K562 (cell line): ENCODE measurements at regions not wholly inside any gene's neighbourhood (a gene's known extent, or its start where the extent isn't known, plus 50 kb on each side); places are given as distances from the start of the nearest gene placed in this dataset.

Source experiments
- ATAC-seq: fragments of 200-7000 bp; cut with Tn5 transposase; 3 replicates; pipeline ENCODE4 v1.9.1; 2020; ENCODE audit warnings: moderate library complexity
- BruUV-seq: library from RNA; stranded (reverse); fragments of 400-500 nt; replicated peaks from 2 replicates; lab custom pipeline; 2021; lab: Mats Ljungman, UMichigan
- CTCF ChIA-PET: fragments of 300-600 bp; formaldehyde crosslinking; extraction: SDS; loops from one replicate; lab custom pipeline; 2021; ENCODE audit warnings: low intra/inter-chr PET ratio; lab: Yijun Ruan, JAX
- POLR2A ChIA-PET: fragments of 300-600, 350-650 bp; sonication (Branson Sonifier 250); formaldehyde crosslinking; extraction: SDS; loops from one replicate; lab custom pipeline; 2021; ENCODE audit warnings: antibody characterized with exemption, inconsistent platforms; lab: Yijun Ruan, JAX
- DNase-seq, 4 experiments: peaks; one replicate each; pipeline versions ENCODE4 v3.0.0 to v3.0.0-alpha.2; 2011 to 2018; ENCODE audit warnings: low spot score in 3 of 4, mixed read lengths in 3 of 4; ENCODE audit errors: extremely low read depth in 1 of 4
- FAIRE-seq: peaks from 2 replicates; lab custom pipeline; 2011; peaks lifted over from hg19 to GRCh38; lab: Jason Lieb, UNC
- H2AFZ ChIP-seq: 2 replicates; pipeline ENCODE4 v1.6.0; 2011; ENCODE audit warnings: low read depth, low read length, control low read depth, inconsistent platforms
- H3K27ac ChIP-seq: fragments of 200-600 bp; 3 replicates; pipeline ENCODE4 v1.8.0; 2011; ENCODE audit warnings: low read depth, mild to moderate bottlenecking, control low read depth, inconsistent platforms, low read length, moderate library complexity, mixed read lengths; ENCODE audit errors: extremely low read depth
- H3K27me3 ChIP-seq, 2 experiments: fragments of 300-600 bp in 1 of 2; 2 replicates in 1 of 2; 3 replicates in 1 of 2; pipeline versions ENCODE4 v1.6.0 to v1.8.0; 2011; ENCODE audit warnings: inconsistent platforms in 2 of 2, low read length in 2 of 2, mild to moderate bottlenecking in 1 of 2, mixed read lengths in 1 of 2, moderate library complexity in 1 of 2; ENCODE audit not compliant: control insufficient read depth in 2 of 2, insufficient read depth in 2 of 2
- H3K36me3 ChIP-seq: fragments of 300-600 bp; 3 replicates; pipeline ENCODE4 v1.8.0; 2011; ENCODE audit warnings: mild to moderate bottlenecking, low read length, inconsistent platforms; ENCODE audit not compliant: control insufficient read depth, insufficient read depth
- H3K4me1 ChIP-seq, 2 experiments: fragments of 200-600 bp in 1 of 2; replicated peaks in 1 of 2; 2 replicates in 1 of 2; 3 replicates in 1 of 2; pipeline versions ENCODE4 v1.5.1 to v1.8.0; 2011; ENCODE audit warnings: inconsistent platforms in 2 of 2, low read length in 2 of 2, mild to moderate bottlenecking in 1 of 2, mixed read lengths in 1 of 2, moderate library complexity in 1 of 2; ENCODE audit not compliant: control insufficient read depth in 2 of 2, insufficient read depth in 2 of 2
- H3K4me2 ChIP-seq: 2 replicates; pipeline ENCODE4 v1.6.1; 2011; ENCODE audit warnings: low read length, control low read depth, inconsistent platforms, mixed read lengths; ENCODE audit not compliant: insufficient read depth
- H3K4me3 ChIP-seq: fragments of 200-600 bp; sonication (generic), shearing (Covaris generic); 2 replicates; pipeline ENCODE4 v1.5.1; 2016; ENCODE audit warnings: control low read depth, inconsistent platforms
- H3K79me2 ChIP-seq: fragments of 200-600 bp; 3 replicates; pipeline ENCODE4 v1.8.0; 2011; ENCODE audit warnings: low read length, inconsistent platforms; ENCODE audit not compliant: control insufficient read depth, insufficient read depth
- H3K9ac ChIP-seq, 2 experiments: 2 replicates each; pipeline versions ENCODE4 v1.6.0 to v1.6.1; 2011; ENCODE audit warnings: low read depth in 2 of 2, low read length in 2 of 2, control low read depth in 1 of 2, inconsistent platforms in 1 of 2, mild to moderate bottlenecking in 1 of 2, mixed read lengths in 1 of 2; ENCODE audit not compliant: insufficient read depth in 1 of 2
- H3K9me1 ChIP-seq: one replicate; pipeline ENCODE4 v1.6.0; 2011; ENCODE audit warnings: inconsistent platforms, mild to moderate bottlenecking, low read length, moderate library complexity; ENCODE audit not compliant: control insufficient read depth, insufficient read depth
- H3K9me3 ChIP-seq: replicated peaks from 2 replicates; pipeline ENCODE4 v1.5.1; 2011; ENCODE audit warnings: low read depth, low read length, inconsistent platforms; ENCODE audit not compliant: control insufficient read depth, insufficient read depth
- H4K20me1 ChIP-seq: replicated peaks from 2 replicates; pipeline ENCODE4 v1.6.1; 2011; ENCODE audit warnings: low read length, inconsistent platforms, mixed read lengths; ENCODE audit not compliant: control insufficient read depth, insufficient read depth
- BACH1 ChIP-seq: fragments of 200-800 bp; sonication (Bioruptor generic); IDR thresholded peaks from 2 replicates; pipeline ENCODE4 v1.6.1; 2016; ENCODE audit warnings: missing genetic modification characterization, missing compliant biosample characterization
- CHCHD3 ChIP-seq: fragments of 250-450 bp; sonication (Bioruptor Pico); IDR thresholded peaks from 2 replicates; pipeline ENCODE4 v2.1.2; 2022; ENCODE audit warnings: mild to moderate bottlenecking
- ERF ChIP-seq: fragments of 450-650 bp; formaldehyde crosslinking; IDR thresholded peaks from 2 replicates; pipeline ENCODE4 v1.4.0; 2020; ENCODE audit warnings: mild to moderate bottlenecking, mixed read lengths
- FOS ChIP-seq: IDR thresholded peaks from 3 replicates; pipeline ENCODE4 v1.6.1; 2011; ENCODE audit not compliant: insufficient read length; ENCODE audit errors: extremely low read depth
- GATAD2A ChIP-seq: fragments of 450-650 bp; IDR thresholded peaks from 2 replicates; pipeline ENCODE4 v1.6.1; 2017
- HNRNPK ChIP-seq: fragments of 200-400 bp; formaldehyde crosslinking; IDR thresholded peaks from one replicate; pipeline ENCODE4 v1.6.1; 2018; ENCODE audit warnings: mild to moderate bottlenecking, low read depth, low read length; ENCODE audit not compliant: poor library complexity, severe bottlenecking
- PCBP2 ChIP-seq: fragments of 200-400 bp; formaldehyde crosslinking; IDR thresholded peaks from 2 replicates; pipeline ENCODE4 v1.6.1; 2018; ENCODE audit warnings: low read length, low read depth, mild to moderate bottlenecking, moderate library complexity; ENCODE audit not compliant: poor library complexity, severe bottlenecking
- PYGO2 ChIP-seq: fragments of 450-650 bp; IDR thresholded peaks from 2 replicates; pipeline ENCODE4 v1.6.1; 2016; ENCODE audit warnings: mild to moderate bottlenecking, missing genetic modification characterization, moderate library complexity, missing compliant biosample characterization
- RCOR1 ChIP-seq, 2 experiments: IDR thresholded peaks; 2 replicates each; pipeline ENCODE4 v1.6.1; 2012; ENCODE audit warnings: low read depth in 2 of 2, low read length in 2 of 2, borderline replicate concordance in 1 of 2, improper control_type of control experiment in 1 of 2
- XRCC5 ChIP-seq: fragments of 200-400 bp; formaldehyde crosslinking; IDR thresholded peaks from 2 replicates; pipeline ENCODE4 v1.6.1; 2017; ENCODE audit warnings: low read depth, mild to moderate bottlenecking, low read length
- ZFP1 ChIP-seq: fragments of 450-650 bp; formaldehyde crosslinking; IDR thresholded peaks from 2 replicates; pipeline ENCODE4 v1.4.0; 2020; ENCODE audit warnings: mild to moderate bottlenecking, mixed read lengths
- ZFX ChIP-seq: sonication (generic); formaldehyde crosslinking; IDR thresholded peaks from 2 replicates; pipeline ENCODE4 v1.8.0; 2022; ENCODE audit warnings: mild to moderate bottlenecking, missing genetic modification reagents, moderate library complexity
- ZNF324 ChIP-seq: fragments of 250-450 bp; sonication (Bioruptor Pico); IDR thresholded peaks from 2 replicates; pipeline ENCODE4 v1.4.0; 2020; ENCODE audit warnings: mild to moderate bottlenecking
- ZNF445 ChIP-seq: fragments of 250-450 bp; sonication (Bioruptor Pico); IDR thresholded peaks from 2 replicates; pipeline ENCODE4 v1.4.0; 2020; ENCODE audit warnings: low read depth, mild to moderate bottlenecking, moderate library complexity
- WGBS: fragments of 100-300 bp; shearing (Covaris generic); methylation state at CpG from one replicate; pipeline ENCODE4 v1.1.6; 2016; ENCODE audit warnings: low coverage, mixed read lengths; ENCODE audit not compliant: insufficient coverage; ENCODE audit errors: missing lambda C conversion rate; 5-methylcytosine and 5-hydroxymethylcytosine counted together
- in situ Hi-C: fragments of 300-500 bp; cut with MboI; formaldehyde crosslinking; loops from 4 replicates; pipeline ENCODE4 v1.15.0; 2018; ENCODE audit warnings: inconsistent platforms, mixed read lengths
- intact Hi-C: fragments of 100-400 bp; cut with micrococcal nuclease; formaldehyde crosslinking; loops from 2 replicates; pipeline ENCODE4 v1.14.2; 2022
- TF ChIP-seq, protein P1 (sequence below): fragments of 250-450 bp; sonication (Bioruptor Pico); IDR thresholded peaks from 2 replicates; pipeline ENCODE4 v1.8.0; 2022; ENCODE audit warnings: moderate library complexity, mild to moderate bottlenecking, inconsistent platforms
- TF ChIP-seq, protein P2 (sequence below): sonication (generic); formaldehyde crosslinking; IDR thresholded peaks from 2 replicates; pipeline ENCODE4 v1.8.1; 2023; ENCODE audit warnings: mild to moderate bottlenecking, missing genetic modification reagents
- TF ChIP-seq, protein P3 (sequence below): fragments of 250-450 bp; sonication (Bioruptor Pico); IDR thresholded peaks from 2 replicates; pipeline ENCODE4 v1.9.0; 2021; ENCODE audit warnings: mild to moderate bottlenecking, inconsistent platforms

GRCh38 chr11:56916587-56916986 is 72.1 kb upstream of the OR5AK2 start (continued):
- TF ChIP-seq PCBP2 = no peak
- no peak for TF ChIP-seq FOS
- TF ChIP-seq ZNF445 (CRISPR knock-in tag) = no peak
- TF ChIP-seq BACH1 (tag) = no peak
- TF ChIP-seq ERF (CRISPR knock-in tag) = no peak
- TF ChIP-seq, protein P1, sequence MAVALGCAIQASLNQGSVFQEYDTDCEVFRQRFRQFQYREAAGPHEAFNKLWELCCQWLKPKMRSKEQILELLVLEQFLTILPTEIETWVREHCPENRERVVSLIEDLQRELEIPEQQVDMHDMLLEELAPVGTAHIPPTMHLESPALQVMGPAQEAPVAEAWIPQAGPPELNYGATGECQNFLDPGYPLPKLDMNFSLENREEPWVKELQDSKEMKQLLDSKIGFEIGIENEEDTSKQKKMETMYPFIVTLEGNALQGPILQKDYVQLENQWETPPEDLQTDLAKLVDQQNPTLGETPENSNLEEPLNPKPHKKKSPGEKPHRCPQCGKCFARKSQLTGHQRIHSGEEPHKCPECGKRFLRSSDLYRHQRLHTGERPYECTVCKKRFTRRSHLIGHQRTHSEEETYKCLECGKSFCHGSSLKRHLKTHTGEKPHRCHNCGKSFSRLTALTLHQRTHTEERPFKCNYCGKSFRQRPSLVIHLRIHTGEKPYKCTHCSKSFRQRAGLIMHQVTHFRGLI (CRISPR knock-in tag) = no peak

DNA sequence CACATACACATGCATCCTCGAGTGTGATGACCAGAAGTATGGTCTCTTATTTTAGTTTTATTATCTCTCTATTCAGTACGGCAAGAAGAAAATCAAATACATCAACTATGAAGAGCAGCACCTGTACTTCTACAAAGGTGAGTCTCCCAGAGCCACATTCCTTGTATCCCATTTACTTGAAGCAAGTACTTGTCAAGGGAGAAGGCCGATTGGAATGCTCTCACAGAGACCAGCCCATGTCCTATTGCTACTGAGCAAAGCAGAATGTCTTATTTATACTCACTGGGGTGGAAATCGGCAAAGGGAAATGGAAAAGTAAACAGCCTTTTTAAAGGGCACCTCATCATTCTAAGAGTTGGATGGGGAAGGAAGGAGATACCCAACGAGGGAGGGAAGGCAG is 72.6 kb upstream of the OR5AK2 start:
- ChIA-PET POLR2A (no interaction called here), CTCF (no interaction called here)
- Histone ChIP-seq H4K20me1 (no peaks in the 10 kb centered on the region), H3K36me3 (no peaks in the 10 kb centered on the region), H3K27ac (no peak overlapping the region), H3K4me3 (no peak overlapping the region), H3K27me3 (no peaks in the 10 kb centered on the region), H2AFZ (no peak overlapping the region), H3K9me1 (no peaks in the 10 kb centered on the region), H3K79me2 (no peaks in the 10 kb centered on the region), H3K9ac (no peak overlapping the region), H3K9me3 (no peaks in the 10 kb centered on the region), H3K4me1 (no peaks in the 10 kb centered on the region), H3K4me2 (no peak overlapping the region)
- FAIRE-seq (no peak), ATAC-seq (no peak), DNase-seq (no peak)
- no TSS peak for BruUV-seq
- intact Hi-C loops (no loop called here), in situ Hi-C loops (no loop called here)
- WGBS = 1% methylated on average over 5 of the region's 5 CpGs
- TF ChIP-seq XRCC5 (no peak), GATAD2A (no peak), ZNF324 (CRISPR knock-in tag) (no peak), RCOR1 (IDR thresholded peaks at IDR 0.05; ENCODE audit: borderline replicate concordance in 1 of 2, low read depth in 2 of 2, low read length in 2 of 2) (no peak), ZFP1 (CRISPR knock-in tag) (no peak), PYGO2 (tag) (no peak), CHCHD3 (CRISPR knock-in tag) (no peak), ZFX (CRISPR knock-in tag) (no peak), HNRNPK (no peak)
- TF ChIP-seq, protein P2, sequence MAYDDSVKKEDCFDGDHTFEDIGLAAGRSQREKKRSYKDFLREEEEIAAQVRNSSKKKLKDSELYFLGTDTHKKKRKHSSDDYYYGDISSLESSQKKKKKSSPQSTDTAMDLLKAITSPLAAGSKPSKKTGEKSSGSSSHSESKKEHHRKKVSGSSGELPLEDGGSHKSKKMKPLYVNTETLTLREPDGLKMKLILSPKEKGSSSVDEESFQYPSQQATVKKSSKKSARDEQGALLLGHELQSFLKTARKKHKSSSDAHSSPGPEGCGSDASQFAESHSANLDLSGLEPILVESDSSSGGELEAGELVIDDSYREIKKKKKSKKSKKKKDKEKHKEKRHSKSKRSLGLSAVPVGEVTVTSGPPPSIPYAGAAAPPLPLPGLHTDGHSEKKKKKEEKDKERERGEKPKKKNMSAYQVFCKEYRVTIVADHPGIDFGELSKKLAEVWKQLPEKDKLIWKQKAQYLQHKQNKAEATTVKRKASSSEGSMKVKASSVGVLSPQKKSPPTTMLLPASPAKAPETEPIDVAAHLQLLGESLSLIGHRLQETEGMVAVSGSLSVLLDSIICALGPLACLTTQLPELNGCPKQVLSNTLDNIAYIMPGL (CRISPR knock-in tag) = no peak
- TF ChIP-seq, protein P3, sequence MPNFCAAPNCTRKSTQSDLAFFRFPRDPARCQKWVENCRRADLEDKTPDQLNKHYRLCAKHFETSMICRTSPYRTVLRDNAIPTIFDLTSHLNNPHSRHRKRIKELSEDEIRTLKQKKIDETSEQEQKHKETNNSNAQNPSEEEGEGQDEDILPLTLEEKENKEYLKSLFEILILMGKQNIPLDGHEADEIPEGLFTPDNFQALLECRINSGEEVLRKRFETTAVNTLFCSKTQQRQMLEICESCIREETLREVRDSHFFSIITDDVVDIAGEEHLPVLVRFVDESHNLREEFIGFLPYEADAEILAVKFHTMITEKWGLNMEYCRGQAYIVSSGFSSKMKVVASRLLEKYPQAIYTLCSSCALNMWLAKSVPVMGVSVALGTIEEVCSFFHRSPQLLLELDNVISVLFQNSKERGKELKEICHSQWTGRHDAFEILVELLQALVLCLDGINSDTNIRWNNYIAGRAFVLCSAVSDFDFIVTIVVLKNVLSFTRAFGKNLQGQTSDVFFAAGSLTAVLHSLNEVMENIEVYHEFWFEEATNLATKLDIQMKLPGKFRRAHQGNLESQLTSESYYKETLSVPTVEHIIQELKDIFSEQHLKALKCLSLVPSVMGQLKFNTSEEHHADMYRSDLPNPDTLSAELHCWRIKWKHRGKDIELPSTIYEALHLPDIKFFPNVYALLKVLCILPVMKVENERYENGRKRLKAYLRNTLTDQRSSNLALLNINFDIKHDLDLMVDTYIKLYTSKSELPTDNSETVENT = no peak
